ENCODE measurements at regions not wholly inside any gene's neighbourhood (a gene's known extent, or its start where the extent isn't known, plus 50 kb on each side); places are given as distances from the start of the nearest gene placed in this dataset.

DNA sequence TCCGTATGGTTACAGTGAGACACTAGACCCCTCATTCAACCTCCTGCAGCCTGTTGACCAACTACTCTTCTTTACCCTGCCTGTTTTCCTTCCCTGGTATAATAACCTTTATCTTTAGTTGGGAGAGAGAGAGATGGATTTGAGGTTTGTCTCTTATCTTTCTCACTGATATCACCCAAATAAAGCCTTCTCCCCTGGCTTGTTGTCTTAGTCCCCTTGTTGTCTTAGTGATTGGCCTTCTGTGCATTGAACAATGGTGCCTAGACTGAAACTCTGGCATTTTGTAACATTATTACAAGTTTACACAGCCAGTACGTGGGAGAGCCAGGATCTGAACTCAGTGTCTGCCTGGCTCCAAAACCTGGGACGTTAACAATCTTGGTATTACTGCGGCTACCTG lies 560.8 kb downstream of the HS3ST4 start:
- 36 to 43% methylated on average over 4 of the region's 4 CpGs for whole genome bisulfite sequencing, 2 experiments (ENCODE audit: low coverage in 1 of 2, low lambda C conversion rate in 2 of 2, missing lambda C conversion rate in 2 of 2)
- no peaks in the 10 kb centered on the region for H3K79me2 ChIP-seq (ENCODE audit: insufficient read depth)
- H3K27me3 ChIP-seq (replicated peaks; ENCODE audit: insufficient read depth), result no peaks in the 10 kb centered on the region
- no peak overlapping the region for H2AFZ ChIP-seq
- H4K20me1 ChIP-seq (ENCODE audit: insufficient read depth), result no peaks in the 10 kb centered on the region
- DNase-seq, result no peak
- in situ Hi-C loops (cut with MboI), result no loop called here
- H3K27ac ChIP-seq, result no peak overlapping the region
- no peaks in the 10 kb centered on the region for H3K9me2 ChIP-seq (ENCODE audit: insufficient read depth)
- no peaks in the 10 kb centered on the region for H3K4me1 ChIP-seq (ENCODE audit: insufficient read depth)
- no peaks in the 10 kb centered on the region for H3F3A ChIP-seq (ENCODE audit: insufficient read depth)
- H3K9ac ChIP-seq, result no peak overlapping the region
- no peaks in the 10 kb centered on the region for H3K36me3 ChIP-seq (ENCODE audit: low read depth)
- no peaks in the 10 kb centered on the region for H3K9me3 ChIP-seq (ENCODE audit: low read depth)
- H3K4me2 ChIP-seq (ENCODE audit: unreplicated experiment), result no peak overlapping the region
- TF ChIP-seq EZH2phosphoT487 (IDR thresholded peaks at IDR 0.05; ENCODE audit: insufficient read depth, low read depth) (no peak), EZH2 (IDR thresholded peaks at IDR 0.05; ENCODE audit: insufficient read depth, poor library complexity, severe bottlenecking) (no peak)
- no peak overlapping the region for H3K4me3 ChIP-seq

DNA sequence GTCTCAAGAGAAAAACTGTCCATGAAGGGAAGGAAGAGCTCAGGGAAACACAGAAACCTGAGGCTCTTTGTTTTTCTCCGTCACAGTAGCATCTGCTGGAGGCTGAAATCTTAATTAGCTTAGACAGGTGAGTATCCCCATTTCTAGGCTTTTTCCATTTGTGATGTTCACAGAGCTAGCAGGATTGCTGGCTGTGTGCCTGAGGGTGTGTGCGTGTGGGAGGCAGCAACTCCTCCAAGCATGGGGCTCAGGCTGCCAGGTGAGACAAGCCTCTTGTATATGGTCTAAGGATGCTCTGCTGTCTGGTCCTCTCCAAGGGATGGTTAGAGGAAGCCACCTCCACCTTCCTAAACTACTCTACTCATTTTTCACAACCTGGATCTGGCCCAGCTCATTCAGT lies 569.9 kb downstream of the HS3ST4 start:
- no peaks in the 10 kb centered on the region for H3K36me3 ChIP-seq (ENCODE audit: low read depth)
- H3K9ac ChIP-seq, result no peak overlapping the region
- H3K9me3 ChIP-seq (ENCODE audit: low read depth), result no peaks in the 10 kb centered on the region
- H4K20me1 ChIP-seq (ENCODE audit: insufficient read depth), result no peaks in the 10 kb centered on the region
- H3K27ac ChIP-seq, result no peak overlapping the region
- H3K4me2 ChIP-seq (ENCODE audit: unreplicated experiment), result no peak overlapping the region
- H3K4me3 ChIP-seq, result no peak overlapping the region
- no peaks in the 10 kb centered on the region for H3K4me1 ChIP-seq (ENCODE audit: insufficient read depth)
- DNase-seq, result no peak
- no peaks in the 10 kb centered on the region for H3K79me2 ChIP-seq (ENCODE audit: insufficient read depth)
- no peaks in the 10 kb centered on the region for H3K27me3 ChIP-seq (replicated peaks; ENCODE audit: insufficient read depth)
- H3F3A ChIP-seq (ENCODE audit: insufficient read depth), result no peaks in the 10 kb centered on the region
- H3K9me2 ChIP-seq (ENCODE audit: insufficient read depth), result no peaks in the 10 kb centered on the region
- in situ Hi-C loops (cut with MboI), result loop anchor here (10.0 kb wide), 1 partner anchor 83 kb away; no protein-coding TSS in a partner anchor
- no peak overlapping the region for H2AFZ ChIP-seq
- 9 to 26% methylated on average over 2 of the region's 2 CpGs for WGBS, 2 experiments (ENCODE audit: low coverage in 1 of 2, low lambda C conversion rate in 2 of 2, missing lambda C conversion rate in 2 of 2)
- no peak for TF ChIP-seq EZH2 (IDR thresholded peaks at IDR 0.05; ENCODE audit: insufficient read depth, poor library complexity, severe bottlenecking)
- no peak for TF ChIP-seq EZH2phosphoT487 (IDR thresholded peaks at IDR 0.05; ENCODE audit: insufficient read depth, low read depth)

DNA sequence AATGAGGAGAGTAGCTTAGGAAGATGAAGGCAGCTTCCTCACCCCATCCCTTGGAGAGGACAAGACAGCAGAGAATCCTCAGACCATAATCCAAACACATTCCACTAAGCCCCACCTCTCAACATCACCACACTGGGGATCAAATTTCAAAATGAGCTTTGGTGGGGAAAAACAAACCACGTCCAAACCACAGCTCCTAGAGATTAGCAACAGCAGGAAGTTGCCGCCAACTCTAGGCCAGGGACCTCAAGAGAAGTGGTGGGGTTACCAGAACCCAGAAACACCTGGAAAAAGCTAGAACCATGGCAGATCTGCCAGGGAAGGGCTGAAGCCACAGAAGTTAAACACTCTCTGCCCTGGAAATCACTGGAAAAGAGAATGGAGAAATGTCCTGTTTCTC lies 571.6 kb downstream of the HS3ST4 start:
- H3K36me3 ChIP-seq (ENCODE audit: low read depth), result no peaks in the 10 kb centered on the region
- no peaks in the 10 kb centered on the region for H3K79me2 ChIP-seq (ENCODE audit: insufficient read depth)
- no peaks in the 10 kb centered on the region for H3K4me1 ChIP-seq (ENCODE audit: insufficient read depth)
- no peaks in the 10 kb centered on the region for H3F3A ChIP-seq (ENCODE audit: insufficient read depth)
- in situ Hi-C loops (cut with MboI), result loop anchor here (10.0 kb wide), 1 partner anchor 81 kb away; no protein-coding TSS in a partner anchor
- H3K27me3 ChIP-seq (replicated peaks; ENCODE audit: insufficient read depth), result no peaks in the 10 kb centered on the region
- no peaks in the 10 kb centered on the region for H3K9me3 ChIP-seq (ENCODE audit: low read depth)
- 4 to 5% methylated on average over 2 of the region's 2 CpGs for WGBS, 2 experiments (ENCODE audit: low coverage in 1 of 2, low lambda C conversion rate in 2 of 2, missing lambda C conversion rate in 2 of 2)
- H3K4me3 ChIP-seq, result no peak overlapping the region
- no peak for TF ChIP-seq EZH2phosphoT487 (IDR thresholded peaks at IDR 0.05; ENCODE audit: insufficient read depth, low read depth)
- no peak for TF ChIP-seq EZH2 (IDR thresholded peaks at IDR 0.05; ENCODE audit: insufficient read depth, poor library complexity, severe bottlenecking)
- no peak overlapping the region for H3K4me2 ChIP-seq (ENCODE audit: unreplicated experiment)
- H3K27ac ChIP-seq, result no peak overlapping the region
- no peak overlapping the region for H3K9ac ChIP-seq
- no peak for DNase-seq
- no peaks in the 10 kb centered on the region for H3K9me2 ChIP-seq (ENCODE audit: insufficient read depth)
- no peaks in the 10 kb centered on the region for H4K20me1 ChIP-seq (ENCODE audit: insufficient read depth)
- H2AFZ ChIP-seq, result no peak overlapping the region

DNA sequence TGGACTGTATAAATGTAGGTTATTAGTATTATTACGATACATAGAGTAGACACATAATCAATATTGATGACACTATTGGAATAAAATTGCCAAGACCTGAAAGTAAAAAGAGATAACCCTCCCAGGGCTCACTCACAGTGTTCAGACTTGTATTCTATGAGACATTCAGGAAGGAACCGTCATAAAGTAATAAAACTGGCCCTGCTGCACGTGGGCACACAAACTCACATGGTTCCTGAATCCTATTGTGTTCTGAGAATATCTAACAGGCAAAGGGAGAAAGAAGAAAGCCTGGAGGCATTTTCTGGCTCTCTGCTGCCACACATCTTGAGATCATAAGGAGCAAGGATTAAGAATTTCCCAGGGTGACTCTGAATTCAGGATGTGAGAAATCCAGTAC lies 575.9 kb downstream of the HS3ST4 start:
- Histone ChIP-seq H3F3A (ENCODE audit: insufficient read depth) (no peaks in the 10 kb centered on the region), H3K27me3 (replicated peaks; ENCODE audit: insufficient read depth) (no peaks in the 10 kb centered on the region), H3K36me3 (ENCODE audit: low read depth) (no peaks in the 10 kb centered on the region), H3K4me2 (ENCODE audit: unreplicated experiment) (no peak overlapping the region), H3K4me3 (no peak overlapping the region), H3K9me3 (ENCODE audit: low read depth) (no peaks in the 10 kb centered on the region), H3K9ac (no peak overlapping the region), H3K4me1 (ENCODE audit: insufficient read depth) (no peaks in the 10 kb centered on the region), H3K27ac (no peak overlapping the region), H3K79me2 (ENCODE audit: insufficient read depth) (no peaks in the 10 kb centered on the region), H4K20me1 (ENCODE audit: insufficient read depth) (no peaks in the 10 kb centered on the region), H2AFZ (no peak overlapping the region), H3K9me2 (ENCODE audit: insufficient read depth) (no peaks in the 10 kb centered on the region)
- no peak for DNase-seq
- TF ChIP-seq EZH2phosphoT487 (IDR thresholded peaks at IDR 0.05; ENCODE audit: insufficient read depth, low read depth), result no peak
- TF ChIP-seq EZH2 (IDR thresholded peaks at IDR 0.05; ENCODE audit: insufficient read depth, poor library complexity, severe bottlenecking), result no peak
- in situ Hi-C loops (cut with MboI), result loop anchor here (10.0 kb wide), 1 partner anchor 77 kb away; no protein-coding TSS in a partner anchor
- 14 to 15% methylated on average over 3 of the region's 3 CpGs for WGBS, 2 experiments (ENCODE audit: low coverage in 1 of 2, low lambda C conversion rate in 2 of 2, missing lambda C conversion rate in 2 of 2)

DNA sequence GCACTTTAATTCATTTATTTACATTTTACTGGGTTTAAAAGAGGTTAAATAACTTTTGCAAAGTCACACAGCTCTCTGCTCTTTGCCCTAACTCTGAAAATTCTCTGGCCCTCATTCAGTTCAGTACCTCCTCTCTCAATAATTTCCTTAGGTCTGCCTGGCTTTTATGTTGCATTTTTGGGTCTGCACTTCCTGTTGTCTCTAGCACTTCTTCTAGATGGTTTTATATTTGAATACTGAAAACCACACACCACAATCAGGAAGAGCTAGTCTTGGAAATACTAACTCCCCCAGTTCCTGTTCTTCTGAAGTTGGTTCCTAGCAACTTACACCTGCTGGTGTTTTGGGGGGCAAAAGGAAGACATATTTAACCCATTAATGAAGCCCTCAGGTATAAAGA lies 577.9 kb downstream of the HS3ST4 start:
- no peaks in the 10 kb centered on the region for H3K9me3 ChIP-seq (ENCODE audit: low read depth)

More for the DNA sequence above, 577.9 kb downstream of the HS3ST4 start:
- no peak overlapping the region for H3K4me2 ChIP-seq (ENCODE audit: unreplicated experiment)
- no peaks in the 10 kb centered on the region for H3K9me2 ChIP-seq (ENCODE audit: insufficient read depth)
- no peak overlapping the region for H3K27ac ChIP-seq
- H3K4me1 ChIP-seq (ENCODE audit: insufficient read depth), result no peaks in the 10 kb centered on the region
- no peaks in the 10 kb centered on the region for H3K36me3 ChIP-seq (ENCODE audit: low read depth)
- H3K27me3 ChIP-seq (replicated peaks; ENCODE audit: insufficient read depth), result no peaks in the 10 kb centered on the region
- in situ Hi-C loops (cut with MboI), result loop anchor here (10.0 kb wide), 1 partner anchor 75 kb away; no protein-coding TSS in a partner anchor
- no peaks in the 10 kb centered on the region for H3K79me2 ChIP-seq (ENCODE audit: insufficient read depth)
- no peak overlapping the region for H2AFZ ChIP-seq
- no peak for DNase-seq
- H4K20me1 ChIP-seq (ENCODE audit: insufficient read depth), result no peaks in the 10 kb centered on the region
- H3K4me3 ChIP-seq, result no peak overlapping the region
- H3F3A ChIP-seq (ENCODE audit: insufficient read depth), result no peaks in the 10 kb centered on the region
- TF ChIP-seq EZH2 (IDR thresholded peaks at IDR 0.05; ENCODE audit: insufficient read depth, poor library complexity, severe bottlenecking) (no peak), EZH2phosphoT487 (IDR thresholded peaks at IDR 0.05; ENCODE audit: insufficient read depth, low read depth) (no peak)
- no peak overlapping the region for H3K9ac ChIP-seq
